LNCAP (cell line): ENCODE measurements at regions not wholly inside any gene's neighbourhood (a gene's known extent, or its start where the extent isn't known, plus 50 kb on each side); places are given as distances from the start of the nearest gene placed in this dataset.

ENCODE experiments used
- TF ChIP-seq, protein P1 (sequence below): fragments of 450-650 bp; IDR thresholded peaks from 2 replicates; pipeline ENCODE4 v1.5.1; 2017; ENCODE audit warnings: mild to moderate bottlenecking

DNA sequence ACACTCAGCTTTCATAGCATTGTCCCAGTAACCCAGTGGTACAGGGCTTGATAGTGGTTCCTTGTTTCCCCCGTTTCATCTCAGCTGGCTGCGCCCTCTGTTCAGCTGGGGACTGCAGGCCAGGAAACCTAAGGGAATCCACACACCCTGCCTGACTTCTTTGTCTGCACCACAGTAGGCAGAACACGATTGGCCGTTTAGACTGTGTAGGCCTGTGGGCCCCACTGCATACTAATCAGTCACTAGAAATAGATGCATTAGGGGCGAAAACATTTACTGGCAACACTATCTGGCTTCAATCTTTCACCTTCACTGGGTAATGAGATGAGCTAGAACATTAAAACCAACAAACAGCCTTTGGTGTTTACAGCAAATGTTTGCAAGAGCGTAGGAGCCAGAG lies 512.7 kb upstream of the BRINP1 start:
- TF ChIP-seq, protein P1, sequence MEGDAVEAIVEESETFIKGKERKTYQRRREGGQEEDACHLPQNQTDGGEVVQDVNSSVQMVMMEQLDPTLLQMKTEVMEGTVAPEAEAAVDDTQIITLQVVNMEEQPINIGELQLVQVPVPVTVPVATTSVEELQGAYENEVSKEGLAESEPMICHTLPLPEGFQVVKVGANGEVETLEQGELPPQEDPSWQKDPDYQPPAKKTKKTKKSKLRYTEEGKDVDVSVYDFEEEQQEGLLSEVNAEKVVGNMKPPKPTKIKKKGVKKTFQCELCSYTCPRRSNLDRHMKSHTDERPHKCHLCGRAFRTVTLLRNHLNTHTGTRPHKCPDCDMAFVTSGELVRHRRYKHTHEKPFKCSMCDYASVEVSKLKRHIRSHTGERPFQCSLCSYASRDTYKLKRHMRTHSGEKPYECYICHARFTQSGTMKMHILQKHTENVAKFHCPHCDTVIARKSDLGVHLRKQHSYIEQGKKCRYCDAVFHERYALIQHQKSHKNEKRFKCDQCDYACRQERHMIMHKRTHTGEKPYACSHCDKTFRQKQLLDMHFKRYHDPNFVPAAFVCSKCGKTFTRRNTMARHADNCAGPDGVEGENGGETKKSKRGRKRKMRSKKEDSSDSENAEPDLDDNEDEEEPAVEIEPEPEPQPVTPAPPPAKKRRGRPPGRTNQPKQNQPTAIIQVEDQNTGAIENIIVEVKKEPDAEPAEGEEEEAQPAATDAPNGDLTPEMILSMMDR: no peak

DNA sequence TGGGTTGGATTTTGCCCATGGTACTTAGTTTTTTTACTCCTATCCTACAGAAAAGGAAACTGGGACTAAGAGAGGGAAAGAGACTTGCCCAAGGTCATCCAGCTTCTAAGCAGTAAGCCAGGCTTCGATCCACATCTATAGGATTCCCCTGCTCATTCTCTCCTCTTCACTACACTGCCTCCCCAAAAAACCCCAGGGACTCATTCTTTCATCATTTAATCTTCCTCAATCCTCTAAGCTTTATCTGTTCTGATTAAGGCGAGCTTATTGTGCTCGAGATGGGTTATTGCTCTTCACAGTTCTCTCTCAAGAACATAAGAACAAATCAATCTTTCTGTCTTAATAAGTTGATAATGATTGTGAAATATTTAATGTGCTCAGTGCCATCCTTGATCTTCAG lies 511.1 kb upstream of the BRINP1 start:
- TF ChIP-seq, protein P1: no peak

DNA sequence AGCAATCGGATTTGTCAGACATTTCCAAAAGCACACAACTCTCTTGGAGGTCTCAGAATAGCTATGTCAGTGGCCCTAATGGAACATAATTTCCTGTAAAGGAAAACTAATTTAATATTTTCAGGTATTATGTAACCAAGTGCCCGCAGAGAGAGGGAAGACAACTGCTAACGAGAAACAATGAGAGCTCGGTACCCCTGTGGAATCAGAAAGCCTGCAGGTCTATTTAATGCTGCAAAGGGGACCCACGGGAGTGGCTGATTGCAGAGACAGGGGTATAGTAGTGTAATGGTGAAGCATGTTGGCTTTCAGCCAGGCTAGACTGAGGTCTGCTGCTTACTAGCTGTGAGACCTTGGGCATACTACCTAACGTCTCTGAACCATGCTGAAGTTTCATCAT lies 508.1 kb upstream of the BRINP1 start:
- TF ChIP-seq, protein P1: no peak

DNA sequence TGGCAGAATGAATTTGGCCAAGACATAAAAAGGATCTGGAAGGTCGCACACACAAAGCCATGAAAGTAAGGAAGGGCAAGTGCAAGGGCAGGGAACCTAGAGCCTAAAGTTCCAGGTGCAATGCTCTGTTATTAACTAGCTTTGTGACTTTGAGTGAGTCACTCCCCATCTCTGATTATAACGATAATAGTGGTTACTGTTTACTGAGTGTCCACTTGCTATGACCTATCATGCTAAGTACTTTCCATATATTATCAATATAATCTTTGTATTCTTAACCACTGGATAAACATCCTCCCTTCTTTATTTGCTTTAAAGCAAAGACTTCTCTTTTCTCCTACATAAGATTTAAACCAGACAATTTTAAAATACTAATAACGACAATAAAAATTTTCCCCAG lies 504.6 kb upstream of the BRINP1 start:
- TF ChIP-seq, protein P1: no peak

DNA sequence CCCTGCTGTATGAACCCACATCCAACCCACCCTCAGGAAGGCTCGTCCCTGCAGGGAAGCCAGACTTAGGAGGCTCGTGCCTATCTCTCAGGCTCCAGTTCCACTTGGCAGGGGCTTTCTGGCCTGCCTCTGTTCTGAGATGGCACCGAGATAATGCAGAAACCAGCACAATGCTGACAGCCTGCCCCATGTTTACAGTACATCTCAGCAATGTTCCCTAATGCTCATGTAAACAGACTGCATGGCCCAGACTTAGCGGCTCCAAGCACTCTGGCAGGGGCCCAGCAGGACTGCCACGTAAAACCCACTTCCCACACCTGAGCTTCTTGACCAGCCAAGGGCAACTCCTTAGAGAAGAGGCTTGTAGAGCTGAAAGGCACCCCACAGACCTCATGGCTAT lies 499.5 kb upstream of the BRINP1 start:
- TF ChIP-seq, protein P1: no peak

DNA sequence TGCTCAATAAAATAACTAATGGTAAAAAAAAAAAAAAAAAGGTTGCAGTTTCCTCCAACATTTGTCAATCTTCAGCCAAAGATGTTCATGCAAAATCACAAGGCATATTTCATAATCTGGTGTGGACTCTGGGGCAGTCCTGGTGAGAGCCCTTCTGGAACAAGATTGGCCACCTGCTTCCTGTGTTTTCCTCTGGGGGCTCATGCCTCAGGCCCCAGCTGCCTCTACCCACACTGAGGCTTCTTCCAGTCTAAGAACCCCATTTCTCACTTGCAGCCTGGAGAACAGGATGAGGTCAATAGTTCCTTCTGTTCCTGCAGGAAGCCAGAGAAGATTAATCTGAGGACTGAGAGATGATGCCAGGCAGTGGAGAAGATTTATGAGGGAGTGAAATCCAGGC lies 492.6 kb upstream of the BRINP1 start:
- TF ChIP-seq, protein P1: no peak

DNA sequence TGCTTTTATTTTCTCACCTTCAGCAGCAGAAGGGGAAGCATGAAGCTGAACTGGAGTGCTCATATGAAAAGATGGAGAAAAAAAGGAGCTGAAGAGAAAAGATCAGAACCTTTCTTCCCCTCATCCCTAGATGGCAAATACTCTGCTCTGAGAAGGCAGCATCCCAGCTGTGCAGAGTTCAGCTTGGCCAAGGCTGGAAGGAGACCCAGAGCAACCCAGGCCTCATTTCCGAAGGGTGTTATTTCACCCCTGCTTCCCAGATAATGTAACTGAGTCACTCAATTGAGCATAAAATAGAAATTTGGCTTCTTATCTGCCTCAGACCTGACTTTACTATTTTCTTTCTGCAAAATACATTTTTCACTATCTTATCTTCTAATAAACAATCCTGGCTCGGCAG lies 489.9 kb upstream of the BRINP1 start:
- TF ChIP-seq, protein P1: no peak

DNA sequence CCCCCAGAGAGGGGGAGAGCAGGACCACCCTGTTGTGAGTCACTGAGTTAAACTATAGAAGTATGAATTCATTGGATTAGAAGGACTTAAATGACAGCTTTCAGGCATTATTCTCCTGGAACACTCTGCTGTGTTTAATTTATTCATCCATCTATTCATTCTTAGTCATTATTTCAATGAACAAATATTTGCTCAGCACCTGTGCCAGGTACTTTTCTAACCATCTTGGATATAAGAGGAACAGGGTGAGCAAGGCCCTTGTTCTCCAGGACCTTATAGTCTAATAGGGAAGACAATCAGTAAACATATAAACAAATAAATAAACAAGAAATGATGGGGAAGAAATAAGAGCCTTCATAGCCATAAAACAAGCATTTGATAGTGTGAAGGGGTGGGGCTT lies 483.9 kb upstream of the BRINP1 start:
- TF ChIP-seq, protein P1: no peak
